ENCODE measurements at regions not wholly inside any gene's neighbourhood (a gene's known extent, or its start where the extent isn't known, plus 50 kb on each side); places are given as distances from the start of the nearest gene placed in this dataset.

GRCh38 chr2:122000556-122001340 lies 245.3 kb downstream of the TSN start:
- FAIRE-seq (no peak), DNase-seq (ENCODE audit: low read depth) (no peak)

GRCh38 chr2:122001441-122001874 lies 246.0 kb downstream of the TSN start:
- Mint-ChIP-seq H3K9me3 (ENCODE audit: unreplicated experiment) (peaks cover 2% of the 10 kb centered on the region), H3K36me3 (ENCODE audit: low read depth, unreplicated experiment) (no peaks in the 10 kb centered on the region), H3K4me1 (ENCODE audit: low read depth, unreplicated experiment) (peaks cover 10% of the 10 kb centered on the region), H3K4me3 (ENCODE audit: unreplicated experiment) (no peak overlapping the region), H3K27me3 (ENCODE audit: low read depth, unreplicated experiment) (peaks cover 9% of the 10 kb centered on the region), H3K27ac (ENCODE audit: unreplicated experiment) (no peak overlapping the region)
- H3K36me3 ChIP-seq (ENCODE audit: insufficient read depth, low read length): no peaks in the 10 kb centered on the region
- no peaks in the 10 kb centered on the region for H3K79me2 ChIP-seq (ENCODE audit: insufficient read depth, low read length)
- H3K9me3 ChIP-seq (ENCODE audit: insufficient read depth, low read depth, low read length): no peaks in the 10 kb centered on the region
- no peak overlapping the region for H3K4me3 ChIP-seq (ENCODE audit: insufficient read depth, low read depth, low read length)
- peaks cover 7% of the 10 kb centered on the region for H3K4me1 ChIP-seq (ENCODE audit: insufficient read depth, low read length)
- H3K4me2 ChIP-seq (ENCODE audit: low read length): no peak overlapping the region
- H2AFZ ChIP-seq (ENCODE audit: low read depth, low read length): no peak overlapping the region
- FAIRE-seq (no peak), DNase-seq (ENCODE audit: low read depth) (no peak)
- no peaks in the 10 kb centered on the region for H4K20me1 ChIP-seq (ENCODE audit: insufficient read depth, low read length)
- H3K27ac ChIP-seq (ENCODE audit: low read depth, low read length): no peak overlapping the region
- H3K27me3 ChIP-seq (ENCODE audit: insufficient read depth, low read length): no peaks in the 10 kb centered on the region
- no peak overlapping the region for H3K9ac ChIP-seq (ENCODE audit: low read length)
- TF ChIP-seq CTCF (IDR thresholded peaks at IDR 0.05; ENCODE audit: insufficient read depth, low read depth, low read length): no peak
- no peak for TF ChIP-seq EZH2 (IDR thresholded peaks at IDR 0.05; ENCODE audit: insufficient read depth, low read length)

More at GRCh38 chr2:122000556-122001340, 245.3 kb downstream of the TSN start:
- peaks cover 7% of the 10 kb centered on the region for H3K4me1 ChIP-seq (ENCODE audit: insufficient read depth, low read length)
- Mint-ChIP-seq H3K27me3 (ENCODE audit: low read depth, unreplicated experiment) (peaks cover 9% of the 10 kb centered on the region), H3K9me3 (ENCODE audit: unreplicated experiment) (peaks cover 2% of the 10 kb centered on the region), H3K27ac (ENCODE audit: unreplicated experiment) (no peak overlapping the region), H3K4me1 (ENCODE audit: low read depth, unreplicated experiment) (peaks cover 10% of the 10 kb centered on the region), H3K4me3 (ENCODE audit: unreplicated experiment) (no peak overlapping the region), H3K36me3 (ENCODE audit: low read depth, unreplicated experiment) (no peaks in the 10 kb centered on the region)
- TF ChIP-seq CTCF (IDR thresholded peaks at IDR 0.05; ENCODE audit: insufficient read depth, low read depth, low read length): no peak
- no peak for TF ChIP-seq EZH2 (IDR thresholded peaks at IDR 0.05; ENCODE audit: insufficient read depth, low read length)
- H3K4me2 ChIP-seq (ENCODE audit: low read length): no peak overlapping the region
- no peaks in the 10 kb centered on the region for H4K20me1 ChIP-seq (ENCODE audit: insufficient read depth, low read length)
- H3K36me3 ChIP-seq (ENCODE audit: insufficient read depth, low read length): no peaks in the 10 kb centered on the region
- no peaks in the 10 kb centered on the region for H3K79me2 ChIP-seq (ENCODE audit: insufficient read depth, low read length)
- no peaks in the 10 kb centered on the region for H3K9me3 ChIP-seq (ENCODE audit: insufficient read depth, low read depth, low read length)
- H3K9ac ChIP-seq (ENCODE audit: low read length): no peak overlapping the region
- H3K27me3 ChIP-seq (ENCODE audit: insufficient read depth, low read length): no peaks in the 10 kb centered on the region
- no peak overlapping the region for H2AFZ ChIP-seq (ENCODE audit: low read depth, low read length)
- no peak overlapping the region for H3K27ac ChIP-seq (ENCODE audit: low read depth, low read length)
- H3K4me3 ChIP-seq (ENCODE audit: insufficient read depth, low read depth, low read length): no peak overlapping the region
